ENCODE measurements at regions not wholly inside any gene's neighbourhood (a gene's known extent, or its start where the extent isn't known, plus 50 kb on each side); places are given as distances from the start of the nearest gene placed in this dataset.
"Not testable (repeated sequence)": the region's sequence is repeated elsewhere in the genome, so short reads cannot be mapped to it uniquely, and the experiment has no call there.

GRCh38 chr1:3992103-3992556 lies 92.1 kb upstream of the C1orf174 start:
- DNase-seq (ENCODE audit: low spot score): no peak

GRCh38 chr1:3992746-3993145 lies 92.7 kb upstream of the C1orf174 start:
- DNase-seq (ENCODE audit: low spot score): no peak

GRCh38 chr1:3993619-3994375 lies 93.7 kb upstream of the C1orf174 start:
- DNase-seq (ENCODE audit: low spot score): no peak

- no peak for DNase-seq (ENCODE audit: low spot score)
Measured at GRCh38 chr1:3995141-3995780, 95.2 kb upstream of the C1orf174 start.

- DNase-seq (ENCODE audit: low spot score): no peak
Measured at GRCh38 chr1:3996846-3997705, 97.0 kb upstream of the C1orf174 start.

GRCh38 chr1:3998086-3998485 lies 98.0 kb upstream of the C1orf174 start:
- DNase-seq (ENCODE audit: low spot score): no peak

- DNase-seq (ENCODE audit: low spot score): not testable (repeated sequence)
Measured at GRCh38 chr1:3999514-3999913, 99.4 kb upstream of the C1orf174 start.

- DNase-seq (ENCODE audit: low spot score): no peak
Measured at GRCh38 chr1:3999941-4000735, 100.1 kb upstream of the C1orf174 start.

- DNase-seq (ENCODE audit: low spot score): no peak
Measured at GRCh38 chr1:4000811-4001251, 100.8 kb upstream of the C1orf174 start.

GRCh38 chr1:4001461-4001860 lies 101.4 kb upstream of the C1orf174 start:
- no peak for DNase-seq (ENCODE audit: low spot score)

GRCh38 chr1:4002061-4002521 lies 102.0 kb upstream of the C1orf174 start:
- no peak for DNase-seq (ENCODE audit: low spot score)

- DNase-seq (ENCODE audit: low spot score): no peak
Measured at GRCh38 chr1:4002741-4003140, 102.7 kb upstream of the C1orf174 start.

GRCh38 chr1:4003846-4004505 lies 103.9 kb upstream of the C1orf174 start:
- no peak for DNase-seq (ENCODE audit: low spot score)

GRCh38 chr1:4004635-4005430 lies 104.8 kb upstream of the C1orf174 start:
- DNase-seq (ENCODE audit: low spot score): no peak

- DNase-seq (ENCODE audit: low spot score): no peak
Measured at GRCh38 chr1:4005431-4005830, 105.4 kb upstream of the C1orf174 start.

GRCh38 chr1:4006676-4007374 lies 106.8 kb upstream of the C1orf174 start:
- DNase-seq (ENCODE audit: low spot score): no peak

- DNase-seq (ENCODE audit: low spot score): no peak
Measured at GRCh38 chr1:4010284-4010683, 110.2 kb upstream of the C1orf174 start.

- no peak for DNase-seq (ENCODE audit: low spot score)
Measured at GRCh38 chr1:4010814-4011605, 110.9 kb upstream of the C1orf174 start.

Data from CD4-positive, alpha-beta T cell treated with Interleukin-2 at 100 ng/mL for 4 hours (primary cell).